Stimulated activated CD4-positive, alpha-beta T cell treated with anti-CD3 and anti-CD28 coated beads, Interleukin-1b, Interleukin-23, amount 100 ng/mL, for 1 hour (primary cell): ENCODE measurements at regions not wholly inside any gene's neighbourhood (a gene's known extent, or its start where the extent isn't known, plus 50 kb on each side); places are given as distances from the start of the nearest gene placed in this dataset.
"Not testable (repeated sequence)": the region's sequence is repeated elsewhere in the genome, so short reads cannot be mapped to it uniquely, and the experiment has no call there.

Experiments
- DNase-seq, 2 donors: peaks; one replicate each; pipeline ENCODE4 v3.0.0-alpha.2; 2020; ENCODE audit warnings: low read depth in 2 of 2

GRCh38 chr3:139199421-139200010, 144.3 kb upstream of the MRPS22 start:
- no peak for DNase-seq

- no peak for DNase-seq
Measured at GRCh38 chr3:139201446-139202225, 142.2 kb upstream of the MRPS22 start.

GRCh38 chr3:139202226-139202958, 141.4 kb upstream of the MRPS22 start:
- DNase-seq, result no peak

- no peak for DNase-seq
Measured at GRCh38 chr3:139202959-139203349, 140.9 kb upstream of the MRPS22 start.

GRCh38 chr3:139203752-139204151, 140.1 kb upstream of the MRPS22 start:
- no peak for DNase-seq

- DNase-seq, result no peak
Measured at GRCh38 chr3:139204728-139205127, 139.1 kb upstream of the MRPS22 start.

GRCh38 chr3:139213936-139214335, 129.9 kb upstream of the MRPS22 start:
- DNase-seq, result no peak

- no peak for DNase-seq
Measured at GRCh38 chr3:139216958-139217357, 126.9 kb upstream of the MRPS22 start.

GRCh38 chr3:139217633-139218032, 126.2 kb upstream of the MRPS22 start:
- DNase-seq, result no peak

- DNase-seq, result no peak
Measured at GRCh38 chr3:139218046-139218445, 125.8 kb upstream of the MRPS22 start.

GRCh38 chr3:139219463-139219862, 124.4 kb upstream of the MRPS22 start:
- DNase-seq, result no peak

- DNase-seq, result no peak
Measured at GRCh38 chr3:139222100-139222657, 121.6 kb upstream of the MRPS22 start.

- no peak for DNase-seq
Measured at GRCh38 chr3:139225548-139225947, 118.3 kb upstream of the MRPS22 start.

- DNase-seq, result no peak
Measured at GRCh38 chr3:139226731-139227130, 117.1 kb upstream of the MRPS22 start.

- no peak for DNase-seq
Measured at GRCh38 chr3:139227165-139227564, 116.7 kb upstream of the MRPS22 start.

- no peak for DNase-seq
Measured at GRCh38 chr3:139227827-139228226, 116.0 kb upstream of the MRPS22 start.

- DNase-seq, result no peak
Measured at GRCh38 chr3:139230391-139230790, 113.4 kb upstream of the MRPS22 start.

- no peak for DNase-seq
Measured at GRCh38 chr3:139231555-139232281, 112.1 kb upstream of the MRPS22 start.

- DNase-seq, result not testable (repeated sequence)
Measured at GRCh38 chr3:139232341-139232740, 111.5 kb upstream of the MRPS22 start.

GRCh38 chr3:139234491-139234890, 109.3 kb upstream of the MRPS22 start:
- DNase-seq, result no peak

- DNase-seq, result no peak
Measured at GRCh38 chr3:139235192-139235591, 108.6 kb upstream of the MRPS22 start.

- DNase-seq, result no peak
Measured at GRCh38 chr3:139236336-139236735, 107.5 kb upstream of the MRPS22 start.
